Smooth muscle cell (in vitro differentiated cells): ENCODE measurements at regions not wholly inside any gene's neighbourhood (a gene's known extent, or its start where the extent isn't known, plus 50 kb on each side); places are given as distances from the start of the nearest gene placed in this dataset.

Source experiments
- DNase-seq: peaks from one replicate; lab custom pipeline; 2025; ENCODE audit not compliant: unreplicated experiment; lab: John Stamatoyannopoulos, UW
- H2AFZ ChIP-seq: fragments of 200-600 bp; sonication (generic); 2 replicates; pipeline ENCODE4 v1.6.0; 2016; ENCODE audit warnings: antibody characterized with exemption, low read depth, mild to moderate bottlenecking
- H3F3A ChIP-seq: fragments of 200-600 bp; sonication (generic); 2 replicates; pipeline ENCODE4 v1.6.0; 2017; ENCODE audit warnings: antibody characterized with exemption, low read depth
- H3K27ac ChIP-seq: fragments of 200-600 bp; sonication (generic); 2 replicates; pipeline ENCODE4 v1.5.1; 2016; ENCODE audit warnings: low read depth, mild to moderate bottlenecking
- H3K27me3 ChIP-seq: fragments of 200-600 bp; sonication (generic); 2 replicates; pipeline ENCODE4 v1.6.1; 2016; ENCODE audit warnings: low read depth, mild to moderate bottlenecking
- H3K36me3 ChIP-seq: fragments of 200-600 bp; sonication (generic); 2 replicates; pipeline ENCODE4 v1.5.1; 2016; ENCODE audit warnings: low read depth
- H3K4me1 ChIP-seq: fragments of 200-600 bp; sonication (generic); 2 replicates; pipeline ENCODE4 v1.5.1; 2016; ENCODE audit warnings: low read depth
- H3K4me2 ChIP-seq: fragments of 200-600 bp; sonication (generic); 2 replicates; pipeline ENCODE4 v1.6.0; 2016; ENCODE audit warnings: mild to moderate bottlenecking
- H3K4me3 ChIP-seq: fragments of 200-600 bp; sonication (generic); 2 replicates; pipeline ENCODE4 v1.5.1; 2016; ENCODE audit warnings: mild to moderate bottlenecking
- H3K79me2 ChIP-seq: fragments of 200-600 bp; sonication (generic); 2 replicates; pipeline ENCODE4 v1.6.0; 2016; ENCODE audit warnings: low read depth, mild to moderate bottlenecking
- H3K9ac ChIP-seq: fragments of 200-600 bp; sonication (generic); 2 replicates; pipeline ENCODE4 v1.6.0; 2016; ENCODE audit warnings: low read depth
- H3K9me3 ChIP-seq: fragments of 200-600 bp; sonication (generic); replicated peaks from 2 replicates; pipeline ENCODE4 v1.5.1; 2016; ENCODE audit warnings: low read depth
- H4K20me1 ChIP-seq: fragments of 200-600 bp; sonication (generic); 2 replicates; pipeline ENCODE4 v1.6.0; 2016; ENCODE audit warnings: low read depth
- WGBS: methylation state at CpG from one replicate; pipeline ENCODE4 v1.1.7; 2016; ENCODE audit warnings: low lambda C conversion rate; 5-methylcytosine and 5-hydroxymethylcytosine counted together
- TF ChIP-seq, protein P1 (sequence below): fragments of 200-600 bp; sonication (generic); IDR thresholded peaks from 2 replicates; pipeline ENCODE4 v1.5.1; 2017; ENCODE audit warnings: borderline replicate concordance, mild to moderate bottlenecking, antibody characterized with exemption; ENCODE audit not compliant: insufficient read depth, poor library complexity, severe bottlenecking

DNA sequence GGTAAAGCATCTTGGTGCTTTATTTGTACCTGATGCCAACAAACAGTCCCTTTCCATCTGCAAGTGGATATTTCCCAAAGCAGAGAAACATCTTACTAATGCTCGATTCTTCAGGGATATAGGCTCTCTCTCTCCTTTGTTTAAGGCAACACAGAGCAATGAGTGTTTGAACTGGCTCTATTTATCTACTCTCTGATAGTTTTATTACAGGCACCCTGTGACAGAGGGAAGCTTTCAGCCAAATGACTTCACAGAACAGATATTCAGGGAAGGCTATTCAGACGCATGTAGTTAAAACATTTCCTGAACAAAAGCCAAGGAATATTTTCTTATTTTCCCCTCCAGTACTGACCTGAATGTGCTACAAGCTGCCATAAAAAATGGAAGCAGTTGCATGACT, 141.8 kb downstream of the YIPF5 start:
- Histone ChIP-seq H3K4me2 (peak overlapping the region; percentile 64), H3K27ac (peak overlapping the region; percentile 80), H3K79me2 (no peaks in the 10 kb centered on the region), H3K27me3 (no peaks in the 10 kb centered on the region), H4K20me1 (no peaks in the 10 kb centered on the region), H2AFZ (peak overlapping the region; percentile 31), H3F3A (peaks cover 7% of the 10 kb centered on the region), H3K4me3 (no peak overlapping the region), H3K4me1 (peaks cover 2% of the 10 kb centered on the region), H3K9me3 (no peaks in the 10 kb centered on the region), H3K36me3 (no peaks in the 10 kb centered on the region), H3K9ac (peak overlapping the region; percentile 11)
- TF ChIP-seq, protein P1, sequence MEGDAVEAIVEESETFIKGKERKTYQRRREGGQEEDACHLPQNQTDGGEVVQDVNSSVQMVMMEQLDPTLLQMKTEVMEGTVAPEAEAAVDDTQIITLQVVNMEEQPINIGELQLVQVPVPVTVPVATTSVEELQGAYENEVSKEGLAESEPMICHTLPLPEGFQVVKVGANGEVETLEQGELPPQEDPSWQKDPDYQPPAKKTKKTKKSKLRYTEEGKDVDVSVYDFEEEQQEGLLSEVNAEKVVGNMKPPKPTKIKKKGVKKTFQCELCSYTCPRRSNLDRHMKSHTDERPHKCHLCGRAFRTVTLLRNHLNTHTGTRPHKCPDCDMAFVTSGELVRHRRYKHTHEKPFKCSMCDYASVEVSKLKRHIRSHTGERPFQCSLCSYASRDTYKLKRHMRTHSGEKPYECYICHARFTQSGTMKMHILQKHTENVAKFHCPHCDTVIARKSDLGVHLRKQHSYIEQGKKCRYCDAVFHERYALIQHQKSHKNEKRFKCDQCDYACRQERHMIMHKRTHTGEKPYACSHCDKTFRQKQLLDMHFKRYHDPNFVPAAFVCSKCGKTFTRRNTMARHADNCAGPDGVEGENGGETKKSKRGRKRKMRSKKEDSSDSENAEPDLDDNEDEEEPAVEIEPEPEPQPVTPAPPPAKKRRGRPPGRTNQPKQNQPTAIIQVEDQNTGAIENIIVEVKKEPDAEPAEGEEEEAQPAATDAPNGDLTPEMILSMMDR, result no peak
- DNase-seq, result no peak
- 6% methylated on average over 2 of the region's 2 CpGs for WGBS

DNA sequence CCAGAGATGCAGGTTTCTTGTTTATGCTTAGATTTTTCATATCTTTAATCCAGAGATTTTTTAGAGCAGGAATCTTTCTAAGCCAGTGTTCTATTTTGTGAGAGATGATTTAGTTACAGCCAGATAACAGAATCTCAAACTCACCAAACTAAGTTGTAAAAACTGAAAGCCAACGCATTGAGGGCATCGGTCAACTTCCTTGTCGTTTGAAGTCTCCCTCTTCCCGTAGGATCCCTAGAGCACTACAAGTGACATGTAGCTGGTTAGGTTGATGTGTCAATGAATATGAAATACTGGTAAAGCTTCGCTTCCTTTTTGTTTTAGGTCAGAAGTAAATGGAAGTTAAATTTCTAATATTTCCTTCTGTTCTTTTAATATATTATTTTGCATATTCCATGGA, 139.6 kb downstream of the YIPF5 start:
- Histone ChIP-seq H3K9me3 (no peaks in the 10 kb centered on the region), H4K20me1 (no peaks in the 10 kb centered on the region), H3K79me2 (no peaks in the 10 kb centered on the region), H3K4me1 (peaks cover 6% of the 10 kb centered on the region), H3K27me3 (no peaks in the 10 kb centered on the region), H3K27ac (no peak overlapping the region), H3K4me3 (no peak overlapping the region), H3K4me2 (no peak overlapping the region), H2AFZ (no peak overlapping the region), H3F3A (peaks cover 5% of the 10 kb centered on the region), H3K36me3 (no peaks in the 10 kb centered on the region), H3K9ac (no peak overlapping the region)
- TF ChIP-seq, protein P1, result no peak
- DNase-seq, result no peak
- WGBS, result 54% methylated on average over 5 of the region's 5 CpGs

- 77% methylated on average over 6 of the region's 6 CpGs for WGBS
- Histone ChIP-seq H3K4me1 (peaks cover 6% of the 10 kb centered on the region), H3K79me2 (no peaks in the 10 kb centered on the region), H3K27me3 (no peaks in the 10 kb centered on the region), H3K36me3 (no peaks in the 10 kb centered on the region), H3K4me2 (no peak overlapping the region), H3K9ac (no peak overlapping the region), H3K4me3 (no peak overlapping the region), H4K20me1 (no peaks in the 10 kb centered on the region), H3K27ac (no peak overlapping the region), H3F3A (peaks cover 5% of the 10 kb centered on the region), H2AFZ (no peak overlapping the region), H3K9me3 (no peaks in the 10 kb centered on the region)
- no peak for DNase-seq
- TF ChIP-seq, protein P1, result no peak
Observed at GRCh38 chr5:144032375-144032774, 138.1 kb downstream of the YIPF5 start.

DNA sequence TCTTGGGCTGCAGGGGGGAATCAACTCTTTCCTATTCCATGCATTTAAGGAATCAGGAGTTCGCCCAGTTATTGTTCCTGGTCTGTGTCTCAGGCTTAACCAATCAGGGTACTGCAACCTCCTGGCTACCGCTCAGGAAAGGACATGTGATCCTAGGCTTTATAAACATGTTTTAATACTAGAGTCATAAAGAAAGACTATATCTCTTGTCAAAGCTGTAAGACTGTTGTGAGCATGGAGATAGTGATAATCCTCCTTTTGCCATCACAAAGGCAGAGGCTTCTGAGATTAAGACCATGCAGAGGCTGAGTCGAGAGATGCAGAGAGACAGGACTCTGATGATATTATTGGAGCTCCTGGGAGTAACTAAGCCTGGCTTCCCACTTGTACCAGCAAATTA, 137.0 kb downstream of the YIPF5 start:
- H3K27ac ChIP-seq, result no peak overlapping the region
- no peak for DNase-seq
- no peak overlapping the region for H3K4me2 ChIP-seq
- peaks cover 5% of the 10 kb centered on the region for H3F3A ChIP-seq
- H4K20me1 ChIP-seq, result no peaks in the 10 kb centered on the region
- H2AFZ ChIP-seq, result no peak overlapping the region
- H3K4me3 ChIP-seq, result no peak overlapping the region
- H3K36me3 ChIP-seq, result no peaks in the 10 kb centered on the region
- TF ChIP-seq, protein P1, result no peak
- H3K4me1 ChIP-seq, result peaks cover 6% of the 10 kb centered on the region
- H3K79me2 ChIP-seq, result no peaks in the 10 kb centered on the region
- 25% methylated on average over 3 of the region's 3 CpGs for WGBS
- no peaks in the 10 kb centered on the region for H3K27me3 ChIP-seq
- H3K9me3 ChIP-seq, result no peaks in the 10 kb centered on the region
- no peak overlapping the region for H3K9ac ChIP-seq
